GM21515 (cell line): ENCODE measurements at regions not wholly inside any gene's neighbourhood (a gene's known extent, or its start where the extent isn't known, plus 50 kb on each side); places are given as distances from the start of the nearest gene placed in this dataset.

Source experiments
- ATAC-seq: cut with Tn5 transposase; IDR thresholded peaks from one replicate; pipeline ENCODE4 v1.9.1; 2021; ENCODE audit not compliant: unreplicated experiment

- no peak for ATAC-seq
Observed at GRCh38 chr18:34591920-34592444, 118.1 kb upstream of the DTNA start.

GRCh38 chr18:34592481-34592880, 117.6 kb upstream of the DTNA start:
- no peak for ATAC-seq

GRCh38 chr18:34592961-34593382, 117.1 kb upstream of the DTNA start:
- ATAC-seq = no peak

GRCh38 chr18:34594266-34594665, 115.8 kb upstream of the DTNA start:
- ATAC-seq = no peak

GRCh38 chr18:34595690-34596089, 114.4 kb upstream of the DTNA start:
- no peak for ATAC-seq

- ATAC-seq = no peak
Observed at GRCh38 chr18:34598120-34598635, 111.9 kb upstream of the DTNA start.

- no peak for ATAC-seq
Observed at GRCh38 chr18:34600158-34600557, 109.9 kb upstream of the DTNA start.

GRCh38 chr18:34600874-34601656, 109.0 kb upstream of the DTNA start:
- no peak for ATAC-seq

GRCh38 chr18:34604591-34604990, 105.5 kb upstream of the DTNA start:
- ATAC-seq = no peak

- no peak for ATAC-seq
Observed at GRCh38 chr18:34606851-34607250, 103.2 kb upstream of the DTNA start.

- no peak for ATAC-seq
Observed at GRCh38 chr18:34608064-34608463, 102.0 kb upstream of the DTNA start.

GRCh38 chr18:34609986-34610648, 100.0 kb upstream of the DTNA start:
- ATAC-seq = no peak

- no peak for ATAC-seq
Observed at GRCh38 chr18:34611904-34612303, 98.2 kb upstream of the DTNA start.

- no peak for ATAC-seq
Observed at GRCh38 chr18:34620258-34620861, 89.7 kb upstream of the DTNA start.

GRCh38 chr18:34623557-34623956, 86.5 kb upstream of the DTNA start:
- no peak for ATAC-seq

GRCh38 chr18:34624551-34624950, 85.5 kb upstream of the DTNA start:
- no peak for ATAC-seq

- no peak for ATAC-seq
Observed at GRCh38 chr18:34626404-34627136, 83.5 kb upstream of the DTNA start.

- no peak for ATAC-seq
Observed at GRCh38 chr18:34627137-34627920, 82.8 kb upstream of the DTNA start.

- ATAC-seq = no peak
Observed at GRCh38 chr18:34631093-34631966, 78.8 kb upstream of the DTNA start.
